Dendritic cell treated with granulocyte-macrophage colony-stimulating factor and Interleukin-4, amounts not matched to agents 40 ng/mL and 50 ng/mL, for 4 days (primary cell): ENCODE measurements at regions not wholly inside any gene's neighbourhood (a gene's known extent, or its start where the extent isn't known, plus 50 kb on each side); places are given as distances from the start of the nearest gene placed in this dataset.

ENCODE experiments used
- H3K27ac Mint-ChIP-seq: one replicate; pipeline ENCODE4 v1.8.0; 2022; ENCODE audit warnings: mild to moderate bottlenecking, mixed read lengths
- H3K27me3 Mint-ChIP-seq: one replicate; pipeline ENCODE4 v1.8.0; 2022; ENCODE audit warnings: mild to moderate bottlenecking, mixed read lengths
- H3K36me3 Mint-ChIP-seq: one replicate; pipeline ENCODE4 v1.8.0; 2022; ENCODE audit warnings: low read depth, mixed read lengths
- H3K4me1 Mint-ChIP-seq: one replicate; pipeline ENCODE4 v1.8.0; 2022; ENCODE audit warnings: low read depth, mixed read lengths
- H3K4me3 Mint-ChIP-seq: one replicate; pipeline ENCODE4 v1.8.0; 2022; ENCODE audit warnings: mild to moderate bottlenecking, moderate library complexity, mixed read lengths
- H3K9me3 Mint-ChIP-seq: one replicate; pipeline ENCODE4 v1.8.0; 2022; ENCODE audit warnings: mixed read lengths
- intact Hi-C: fragments of 100-400 bp; cut with micrococcal nuclease; formaldehyde crosslinking; loops from one replicate; pipeline ENCODE4 v1.15.0; 2022

DNA sequence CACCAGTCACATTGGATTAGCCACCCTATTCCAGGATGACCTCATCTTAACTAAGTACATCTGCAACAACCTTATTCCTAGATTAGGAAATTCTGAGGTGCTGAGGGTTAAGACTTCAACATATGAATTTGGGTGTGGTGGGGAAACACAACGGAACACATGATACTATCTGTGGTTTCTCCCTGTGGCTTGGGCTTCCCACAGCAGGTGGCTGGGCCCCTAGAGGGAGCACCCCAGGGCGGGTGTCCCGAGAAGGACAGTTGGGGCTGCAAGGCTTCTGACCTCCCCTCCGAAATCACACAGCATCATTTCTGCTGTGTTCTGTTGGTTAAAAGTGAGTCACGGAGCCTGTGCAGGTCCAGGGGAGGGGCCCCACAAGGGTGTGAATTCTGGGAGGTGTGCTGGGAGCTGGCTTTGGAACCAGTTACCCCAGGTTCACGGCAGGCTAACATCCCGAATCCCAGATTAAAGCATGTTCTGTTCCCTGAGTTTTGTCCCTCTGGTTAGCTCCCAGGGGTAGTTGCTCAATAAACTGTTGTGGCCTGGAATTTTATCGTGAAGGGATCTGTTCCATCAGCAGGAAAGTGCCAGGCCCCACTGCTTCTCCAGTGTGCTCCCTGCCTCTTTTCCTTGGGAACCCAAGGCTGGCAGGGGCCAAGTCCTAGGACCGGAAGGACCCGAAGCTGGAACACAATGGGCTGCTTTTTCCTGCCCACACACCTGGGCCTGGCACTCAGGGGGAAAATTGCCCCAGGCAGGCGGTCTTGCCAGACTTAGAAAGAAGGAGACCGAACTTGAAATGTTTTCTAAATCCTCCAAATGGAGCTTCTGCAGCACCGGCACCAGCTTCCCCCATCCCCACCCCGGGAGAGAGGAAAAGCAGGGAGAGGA is 154.0 kb upstream of the WNT4 start:
- Mint-ChIP-seq H3K27me3 (peaks cover 47% of the 10 kb centered on the region), H3K4me1 (no peaks in the 10 kb centered on the region), H3K36me3 (no peaks in the 10 kb centered on the region), H3K9me3 (no peaks in the 10 kb centered on the region), H3K4me3 (no peak overlapping the region), H3K27ac (no peak overlapping the region)
- intact Hi-C loops, result no loop called here

DNA sequence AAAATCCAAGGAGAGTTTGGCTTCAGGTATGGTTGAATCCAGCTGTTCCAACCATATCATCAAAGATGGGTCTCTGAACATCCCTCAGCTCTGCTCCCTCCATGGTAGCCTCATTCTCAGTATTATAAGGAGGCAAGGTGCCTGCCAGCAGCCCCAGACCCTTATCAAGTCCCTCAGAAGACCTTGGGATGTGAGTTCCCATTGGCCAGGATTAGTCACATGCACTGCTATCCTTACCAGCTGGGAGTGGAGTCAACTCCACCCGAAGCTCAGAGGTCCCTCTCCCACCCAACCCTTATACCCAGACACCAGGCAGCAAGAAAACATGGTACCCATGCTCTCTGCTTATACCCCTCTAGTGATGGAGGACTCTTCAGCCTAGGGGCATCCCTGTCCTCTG is 153.7 kb upstream of the ZBTB40 start:
- Mint-ChIP-seq H3K4me3 (no peak overlapping the region), H3K27ac (no peak overlapping the region), H3K27me3 (peaks cover 50% of the 10 kb centered on the region), H3K9me3 (no peaks in the 10 kb centered on the region), H3K36me3 (no peaks in the 10 kb centered on the region), H3K4me1 (no peaks in the 10 kb centered on the region)
- intact Hi-C loops, result no loop called here

- H3K4me1 Mint-ChIP-seq, result no peaks in the 10 kb centered on the region
- H3K27me3 Mint-ChIP-seq, result peaks cover 43% of the 10 kb centered on the region
- H3K9me3 Mint-ChIP-seq, result peaks cover 12% of the 10 kb centered on the region
- no peak overlapping the region for H3K4me3 Mint-ChIP-seq
- no peak overlapping the region for H3K27ac Mint-ChIP-seq
- intact Hi-C loops, result no loop called here
- H3K36me3 Mint-ChIP-seq, result no peaks in the 10 kb centered on the region
Observed at GRCh38 chr1:22303816-22304215, 147.8 kb upstream of the ZBTB40 start.

DNA sequence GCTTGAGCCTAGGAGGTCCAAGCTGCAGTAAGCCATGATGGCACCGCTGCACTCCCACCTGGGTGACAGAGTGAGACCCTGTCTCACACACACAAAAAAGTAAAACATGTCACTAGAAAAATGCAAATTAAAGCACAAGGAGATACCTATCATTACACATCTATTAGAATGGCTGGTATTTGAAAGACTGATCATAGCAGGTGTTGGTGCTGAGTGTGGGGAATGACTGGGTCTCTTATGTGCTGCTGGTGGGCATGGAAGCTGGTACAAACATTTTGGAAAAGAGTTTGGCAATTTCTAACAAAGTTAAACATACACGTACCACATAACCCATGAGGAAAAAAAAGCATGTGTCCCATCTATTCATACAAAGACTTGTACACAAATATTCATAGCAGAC is 142.1 kb upstream of the ZBTB40 start:
- Mint-ChIP-seq H3K27ac (no peak overlapping the region), H3K36me3 (no peaks in the 10 kb centered on the region), H3K9me3 (no peaks in the 10 kb centered on the region), H3K27me3 (peaks cover 23% of the 10 kb centered on the region), H3K4me3 (no peak overlapping the region), H3K4me1 (no peaks in the 10 kb centered on the region)
- intact Hi-C loops, result no loop called here

DNA sequence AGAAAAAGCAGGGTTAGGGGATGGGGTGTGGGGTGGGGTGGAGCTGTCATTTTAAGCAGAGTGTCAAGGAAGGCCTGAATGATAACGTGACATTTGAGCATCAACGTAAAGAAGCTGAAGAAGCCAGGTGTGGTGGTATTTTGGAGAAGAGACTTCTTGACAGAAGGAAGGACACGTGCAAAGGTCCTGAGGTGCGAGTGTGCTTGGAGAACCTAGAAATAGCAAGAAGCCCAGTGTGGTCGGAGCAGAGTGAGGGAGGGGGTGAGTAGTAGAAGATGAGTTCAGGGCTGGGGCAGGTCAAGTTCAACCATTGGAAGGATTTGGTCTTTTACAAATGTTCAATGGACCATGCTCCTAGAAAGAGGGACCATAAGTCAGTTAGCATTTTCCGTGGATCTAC is 140.2 kb upstream of the ZBTB40 start:
- Mint-ChIP-seq H3K27me3 (peaks cover 15% of the 10 kb centered on the region), H3K27ac (no peak overlapping the region), H3K9me3 (no peaks in the 10 kb centered on the region), H3K36me3 (no peaks in the 10 kb centered on the region), H3K4me3 (no peak overlapping the region), H3K4me1 (no peaks in the 10 kb centered on the region)
- intact Hi-C loops, result no loop called here

GRCh38 chr1:22313321-22313720 is 138.3 kb upstream of the ZBTB40 start:
- H3K9me3 Mint-ChIP-seq, result no peaks in the 10 kb centered on the region
- H3K27me3 Mint-ChIP-seq, result peaks cover 10% of the 10 kb centered on the region
- H3K36me3 Mint-ChIP-seq, result no peaks in the 10 kb centered on the region
- no peak overlapping the region for H3K27ac Mint-ChIP-seq
- intact Hi-C loops, result no loop called here
- no peak overlapping the region for H3K4me3 Mint-ChIP-seq
- no peaks in the 10 kb centered on the region for H3K4me1 Mint-ChIP-seq

GRCh38 chr1:22314706-22315105 is 136.9 kb upstream of the ZBTB40 start:
- H3K4me1 Mint-ChIP-seq, result no peaks in the 10 kb centered on the region
- no peak overlapping the region for H3K4me3 Mint-ChIP-seq
- no peaks in the 10 kb centered on the region for H3K9me3 Mint-ChIP-seq
- intact Hi-C loops, result no loop called here
- peaks cover 8% of the 10 kb centered on the region for H3K27me3 Mint-ChIP-seq
- H3K36me3 Mint-ChIP-seq, result no peaks in the 10 kb centered on the region
- no peak overlapping the region for H3K27ac Mint-ChIP-seq

DNA sequence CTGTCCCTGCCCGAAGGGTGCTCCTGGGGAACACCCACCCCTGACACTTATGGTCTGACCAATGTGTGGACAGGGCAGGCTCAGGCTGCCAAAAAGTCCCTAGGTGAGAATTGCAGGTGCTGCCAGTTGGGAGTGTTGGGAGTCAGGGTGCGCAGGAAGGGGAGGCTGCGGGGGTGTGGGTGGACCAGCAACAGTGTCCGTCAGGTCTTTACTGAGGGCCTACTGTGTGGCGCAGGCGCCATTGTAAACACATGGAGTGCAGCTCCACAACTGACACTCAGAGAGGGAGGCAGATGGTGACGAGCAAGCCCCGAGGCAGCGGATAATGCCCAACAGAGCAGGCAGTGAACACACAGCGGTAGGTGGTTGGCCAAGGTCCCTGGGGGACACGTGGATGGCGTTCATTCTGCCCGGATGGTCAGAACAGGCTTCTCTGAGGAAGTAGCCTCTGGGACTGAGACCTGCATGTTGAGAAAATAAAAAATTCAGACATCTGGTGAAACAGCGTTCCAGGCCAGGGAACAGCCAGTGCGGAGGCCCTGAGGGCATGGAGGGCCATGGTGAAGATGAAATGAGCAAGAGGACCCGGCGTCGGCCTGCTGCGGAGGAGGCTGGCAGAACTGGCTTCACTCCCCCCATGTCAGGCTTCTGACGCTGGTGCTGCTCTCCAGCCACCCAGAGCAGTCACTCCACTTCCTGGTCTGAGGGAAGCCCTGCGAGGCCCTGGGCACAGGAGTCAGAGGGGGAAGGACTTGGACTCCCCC is 136.2 kb upstream of the ZBTB40 start:
- Mint-ChIP-seq H3K27me3 (peaks cover 8% of the 10 kb centered on the region), H3K4me1 (no peaks in the 10 kb centered on the region), H3K27ac (no peak overlapping the region), H3K36me3 (no peaks in the 10 kb centered on the region), H3K4me3 (no peak overlapping the region), H3K9me3 (no peaks in the 10 kb centered on the region)
- intact Hi-C loops, result no loop called here

DNA sequence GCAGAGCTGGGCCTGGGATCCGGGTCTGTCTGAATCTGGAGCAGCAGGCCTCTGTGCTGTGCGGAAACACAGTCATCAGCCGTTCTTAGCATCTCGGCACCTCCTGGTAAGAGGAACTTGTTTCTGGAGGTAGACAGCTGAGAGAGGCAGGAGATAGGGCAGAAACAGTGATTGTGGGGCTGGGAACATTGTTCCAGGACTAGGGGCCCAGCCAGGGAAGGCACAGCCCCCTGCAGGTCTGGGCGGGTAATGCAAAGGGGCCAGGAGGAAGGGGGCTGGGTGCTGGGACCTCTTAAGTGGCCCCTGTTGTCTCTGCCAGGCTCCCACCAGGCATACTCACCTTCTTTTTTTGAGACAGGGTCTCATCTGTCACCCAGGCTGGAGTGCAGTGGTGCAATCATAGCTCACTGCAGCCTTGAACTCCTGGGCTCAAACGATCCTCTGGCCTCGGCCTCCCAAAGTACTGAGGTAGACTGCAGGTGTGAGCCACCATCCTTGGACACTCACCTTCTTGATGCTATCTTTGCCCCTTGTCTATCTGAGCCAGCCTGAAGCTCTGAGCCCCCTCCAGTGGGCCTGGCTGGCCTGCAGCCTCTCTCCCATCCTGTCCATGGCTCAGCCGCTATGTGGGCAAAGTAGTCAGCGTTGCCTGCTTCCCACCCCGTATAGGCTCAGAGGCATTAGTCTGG is 134.3 kb upstream of the ZBTB40 start:
- H3K4me3 Mint-ChIP-seq, result no peak overlapping the region
- H3K36me3 Mint-ChIP-seq, result no peaks in the 10 kb centered on the region
- no peaks in the 10 kb centered on the region for H3K4me1 Mint-ChIP-seq
- peaks cover 13% of the 10 kb centered on the region for H3K27me3 Mint-ChIP-seq
- no peaks in the 10 kb centered on the region for H3K9me3 Mint-ChIP-seq
- no peak overlapping the region for H3K27ac Mint-ChIP-seq
- intact Hi-C loops, result no loop called here

- H3K4me1 Mint-ChIP-seq, result no peaks in the 10 kb centered on the region
- H3K36me3 Mint-ChIP-seq, result no peaks in the 10 kb centered on the region
- no peaks in the 10 kb centered on the region for H3K9me3 Mint-ChIP-seq
- peaks cover 13% of the 10 kb centered on the region for H3K27me3 Mint-ChIP-seq
- intact Hi-C loops, result no loop called here
- no peak overlapping the region for H3K4me3 Mint-ChIP-seq
- no peak overlapping the region for H3K27ac Mint-ChIP-seq
Observed at GRCh38 chr1:22317920-22318243, 133.8 kb upstream of the ZBTB40 start.

DNA sequence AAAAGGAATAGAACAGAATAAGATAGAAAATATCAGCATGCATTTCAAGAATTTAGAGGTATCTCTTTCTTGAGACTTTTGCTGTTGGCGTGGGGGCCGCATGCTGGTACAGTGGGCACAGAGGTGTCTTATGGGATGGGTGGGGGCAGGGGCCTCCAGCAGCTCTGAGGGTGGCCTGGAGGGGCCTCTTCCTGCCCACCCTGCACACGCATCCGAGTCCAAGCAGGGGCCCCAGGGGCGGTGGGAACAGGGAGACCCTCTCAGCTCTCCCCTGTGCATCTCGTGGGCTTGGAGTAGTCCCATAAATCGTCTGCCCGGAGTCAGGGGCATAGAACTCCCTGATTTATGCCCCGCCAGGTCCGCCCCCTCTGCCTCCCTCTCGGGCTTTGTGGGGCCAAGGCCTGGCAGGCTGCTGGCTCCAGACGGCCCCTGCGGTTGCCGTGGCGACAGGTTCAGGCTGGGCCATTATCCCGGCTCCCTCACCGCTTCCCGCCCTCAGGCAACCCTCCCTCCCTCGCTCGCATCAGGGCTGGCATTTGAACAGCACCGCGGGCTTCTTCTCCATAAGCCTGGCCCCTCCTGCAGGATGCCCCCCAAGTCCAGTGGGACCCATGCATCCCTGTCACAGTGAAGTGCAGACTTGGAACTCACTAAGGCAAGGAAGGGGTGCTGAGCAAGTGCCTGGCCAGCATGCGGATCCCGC is 133.2 kb upstream of the ZBTB40 start:
- intact Hi-C loops, result no loop called here
- Mint-ChIP-seq H3K27me3 (peaks cover 13% of the 10 kb centered on the region), H3K4me3 (no peak overlapping the region), H3K27ac (no peak overlapping the region), H3K36me3 (no peaks in the 10 kb centered on the region), H3K4me1 (no peaks in the 10 kb centered on the region), H3K9me3 (no peaks in the 10 kb centered on the region)

DNA sequence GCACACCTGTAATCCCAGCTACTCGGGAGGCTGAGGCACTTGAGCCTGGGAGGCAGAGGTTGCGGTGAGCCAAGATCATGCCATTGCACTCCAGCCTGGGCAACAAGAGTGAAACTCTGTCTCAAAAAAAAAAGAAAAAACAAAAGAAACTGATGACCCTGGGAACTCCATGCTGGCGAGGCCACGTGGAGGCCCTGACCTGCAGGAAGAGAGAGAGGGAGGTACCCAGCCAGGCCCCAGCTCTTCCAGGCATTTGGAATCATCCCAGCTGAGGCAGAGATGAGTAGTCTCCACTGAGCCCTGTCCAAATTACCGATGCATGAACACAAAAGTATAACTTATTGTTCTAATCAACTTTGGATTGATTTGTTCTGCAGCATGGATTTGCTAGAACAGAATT is 132.0 kb upstream of the ZBTB40 start:
- intact Hi-C loops, result no loop called here
- H3K4me1 Mint-ChIP-seq, result no peaks in the 10 kb centered on the region
- H3K27me3 Mint-ChIP-seq, result peaks cover 13% of the 10 kb centered on the region
- no peaks in the 10 kb centered on the region for H3K36me3 Mint-ChIP-seq
- no peak overlapping the region for H3K4me3 Mint-ChIP-seq
- H3K9me3 Mint-ChIP-seq, result no peaks in the 10 kb centered on the region
- no peak overlapping the region for H3K27ac Mint-ChIP-seq

DNA sequence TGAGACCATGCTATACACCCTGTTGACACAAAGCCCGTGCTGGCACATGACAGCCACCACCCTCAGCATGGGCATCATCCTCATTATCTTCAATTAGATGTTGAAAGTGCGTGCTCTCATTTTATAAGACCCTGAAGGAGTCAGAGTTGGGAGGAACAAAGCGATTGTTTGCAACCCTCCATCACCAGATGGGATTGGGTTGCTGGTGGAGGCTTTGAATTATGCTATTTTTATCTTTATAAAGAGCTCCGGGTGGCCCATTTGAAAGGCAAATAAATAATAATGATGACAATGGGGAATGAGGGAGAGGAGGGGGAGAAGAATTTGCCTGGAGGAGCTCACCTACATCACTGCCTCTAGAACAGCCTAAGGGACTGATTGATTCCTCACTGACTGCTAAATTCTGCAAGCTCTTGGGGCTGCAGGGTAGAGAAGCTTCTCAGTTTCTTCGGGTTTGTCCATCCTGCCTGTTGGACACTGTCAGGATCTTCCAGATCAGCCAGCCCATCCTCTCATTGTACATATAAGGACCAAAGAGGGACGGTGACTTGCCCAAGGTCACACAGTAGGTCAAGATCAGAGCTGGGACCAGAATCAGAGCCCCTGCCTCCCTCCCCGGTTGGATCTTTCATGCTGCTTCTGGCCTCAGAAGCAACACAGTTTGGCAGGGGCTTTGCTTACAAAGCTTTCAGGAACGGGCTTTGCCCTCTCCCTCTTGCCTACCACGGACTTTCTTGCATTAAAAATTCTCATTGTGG is 130.9 kb upstream of the ZBTB40 start:
- intact Hi-C loops, result no loop called here
- Mint-ChIP-seq H3K36me3 (no peaks in the 10 kb centered on the region), H3K9me3 (no peaks in the 10 kb centered on the region), H3K4me1 (no peaks in the 10 kb centered on the region), H3K4me3 (no peak overlapping the region), H3K27ac (no peak overlapping the region), H3K27me3 (peaks cover 13% of the 10 kb centered on the region)
